CD4-positive, alpha-beta T cell treated with Interleukin-17A for 4 hours (primary cell): ENCODE measurements at regions not wholly inside any gene's neighbourhood (a gene's known extent, or its start where the extent isn't known, plus 50 kb on each side); places are given as distances from the start of the nearest gene placed in this dataset.

Experiments used
- DNase-seq: peaks from one replicate; pipeline ENCODE4 v3.0.0-alpha.2; 2020; ENCODE audit warnings: mixed read lengths

- no peak for DNase-seq
These were observed 595.0 kb upstream of the LRRC4C start for GRCh38 chr11:42054351-42054900.

- DNase-seq, result no peak
These were observed 596.2 kb upstream of the LRRC4C start for GRCh38 chr11:42055606-42056005.

GRCh38 chr11:42058794-42059193, 599.3 kb upstream of the LRRC4C start:
- DNase-seq, result no peak

DNA sequence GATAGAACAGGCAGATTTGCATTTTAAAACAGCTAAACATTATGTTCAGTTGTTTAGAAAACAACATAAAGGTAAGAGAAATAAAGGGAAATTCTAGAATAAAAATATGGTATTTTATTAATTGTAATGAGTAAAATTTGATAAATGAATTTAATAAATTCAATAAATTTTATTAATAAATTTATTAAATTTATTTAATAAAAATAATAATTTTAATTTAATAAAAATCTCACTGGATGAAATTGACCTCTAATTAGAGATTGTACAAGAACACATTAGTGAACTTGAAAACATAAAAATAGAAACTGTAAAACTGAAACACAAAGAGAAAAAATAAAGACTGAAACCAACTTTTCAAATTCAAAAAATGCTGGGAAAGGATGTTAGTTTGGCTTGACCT, 605.7 kb upstream of the LRRC4C start:
- no peak for DNase-seq

- DNase-seq, result no peak
These were observed 606.7 kb upstream of the LRRC4C start for GRCh38 chr11:42066113-42066512.

- DNase-seq, result no peak
These were observed 614.9 kb upstream of the LRRC4C start for GRCh38 chr11:42074306-42074705.

DNA sequence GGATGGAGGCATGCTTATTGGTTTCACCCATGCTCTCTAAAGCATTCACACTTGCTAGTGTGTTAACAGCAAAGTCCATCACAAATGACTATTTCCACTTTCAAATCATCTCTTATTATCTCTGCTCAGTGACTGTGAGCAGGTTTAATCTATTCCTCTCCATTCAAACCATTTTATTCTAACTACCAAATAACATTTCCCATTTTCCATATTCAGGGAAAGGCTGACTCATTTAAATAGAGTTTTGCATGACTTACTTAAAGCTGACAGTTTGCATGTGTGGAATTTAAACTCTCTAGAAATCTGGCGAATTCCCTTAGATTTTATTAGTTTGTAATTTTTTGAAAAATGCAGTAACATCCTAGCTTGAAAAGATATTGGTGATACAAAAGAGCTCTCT, 615.7 kb upstream of the LRRC4C start:
- DNase-seq, result no peak

DNA sequence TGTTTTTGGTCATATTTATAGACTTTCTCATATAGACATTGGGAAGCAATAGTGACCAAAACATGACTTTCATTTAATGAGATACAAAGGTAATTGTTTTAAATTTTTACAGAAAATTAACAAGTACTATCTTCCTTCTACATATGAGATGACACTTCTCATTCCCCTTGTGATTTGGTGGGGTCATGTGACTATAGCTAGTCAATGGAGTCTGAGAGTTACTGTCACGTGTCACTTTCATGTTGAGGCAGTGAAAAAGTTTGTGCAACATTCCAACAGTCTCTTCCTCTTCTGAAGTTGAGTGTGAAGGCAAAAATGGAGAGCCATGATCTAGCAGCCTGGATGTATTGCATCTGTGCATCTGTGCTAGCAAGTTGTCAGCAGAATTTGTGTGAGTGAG, 618.3 kb upstream of the LRRC4C start:
- DNase-seq, result no peak

DNA sequence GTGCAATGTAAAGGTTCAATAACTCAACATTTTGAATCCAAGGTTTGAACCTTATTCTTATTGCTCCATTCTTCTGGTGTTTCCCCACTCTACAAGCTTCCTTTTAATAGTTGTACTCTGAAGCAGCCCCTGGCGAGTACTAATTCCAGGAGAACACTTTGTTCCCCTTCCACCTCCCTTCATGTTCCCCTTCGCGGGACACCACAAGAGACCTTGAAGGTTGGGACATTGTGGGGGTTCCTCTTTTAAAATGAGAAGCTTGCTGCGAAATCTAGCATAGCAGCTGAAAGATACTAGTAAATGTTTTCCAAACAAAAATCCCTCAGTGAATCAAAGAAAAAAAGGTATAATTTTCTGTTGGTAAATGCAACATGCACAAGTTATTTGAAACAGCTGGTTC, 626.3 kb upstream of the LRRC4C start:
- no peak for DNase-seq

GRCh38 chr11:42093541-42093940, 634.1 kb upstream of the LRRC4C start:
- no peak for DNase-seq

GRCh38 chr11:42098075-42098474, 638.6 kb upstream of the LRRC4C start:
- no peak for DNase-seq

GRCh38 chr11:42112866-42113265, 653.4 kb upstream of the LRRC4C start:
- no peak for DNase-seq

DNA sequence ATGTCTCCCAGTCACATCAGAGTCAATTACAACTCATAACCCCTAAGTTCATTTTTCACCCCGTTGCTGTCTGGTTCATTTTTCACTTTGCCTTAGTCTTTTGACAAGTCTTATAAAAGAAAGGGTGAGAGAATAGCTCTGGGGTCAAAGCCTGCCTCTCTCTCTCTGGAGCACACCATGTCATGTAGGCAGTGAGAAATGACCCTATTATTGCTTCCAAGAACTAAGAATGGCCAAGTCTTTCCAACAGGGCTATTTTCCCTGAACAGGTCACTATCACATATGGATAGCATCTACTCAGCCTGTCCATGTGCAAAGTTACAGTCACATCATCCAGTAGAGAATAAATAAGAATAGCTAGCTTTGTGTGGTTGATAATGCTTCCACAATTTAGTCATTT, 655.5 kb upstream of the LRRC4C start:
- no peak for DNase-seq

GRCh38 chr11:42138454-42138853, 679.0 kb upstream of the LRRC4C start:
- DNase-seq, result no peak

DNA sequence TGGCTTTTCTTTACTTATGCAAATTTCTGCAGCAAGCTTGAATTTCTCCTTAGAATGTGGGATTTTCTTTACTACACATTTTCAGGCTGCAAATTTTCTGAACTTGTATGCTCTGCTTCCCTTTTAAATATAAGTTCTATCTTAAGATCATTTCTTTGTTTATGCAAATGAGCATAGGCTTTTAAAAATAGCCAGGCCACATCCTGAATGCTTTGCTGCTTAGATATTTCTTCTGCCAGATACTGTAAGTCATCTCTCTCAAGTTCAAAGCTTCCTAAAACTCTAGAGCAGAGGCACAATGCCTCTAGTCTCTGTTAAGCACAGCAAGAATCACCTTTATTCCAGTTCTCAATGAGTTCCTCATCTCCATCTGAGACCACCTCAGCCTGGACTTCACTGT, 685.9 kb upstream of the LRRC4C start:
- no peak for DNase-seq

GRCh38 chr11:42161886-42162285, 702.4 kb upstream of the LRRC4C start:
- no peak for DNase-seq

- no peak for DNase-seq
These were observed 709.7 kb upstream of the LRRC4C start for GRCh38 chr11:42169191-42169590.

GRCh38 chr11:42170601-42171000, 711.1 kb upstream of the LRRC4C start:
- DNase-seq, result no peak

DNA sequence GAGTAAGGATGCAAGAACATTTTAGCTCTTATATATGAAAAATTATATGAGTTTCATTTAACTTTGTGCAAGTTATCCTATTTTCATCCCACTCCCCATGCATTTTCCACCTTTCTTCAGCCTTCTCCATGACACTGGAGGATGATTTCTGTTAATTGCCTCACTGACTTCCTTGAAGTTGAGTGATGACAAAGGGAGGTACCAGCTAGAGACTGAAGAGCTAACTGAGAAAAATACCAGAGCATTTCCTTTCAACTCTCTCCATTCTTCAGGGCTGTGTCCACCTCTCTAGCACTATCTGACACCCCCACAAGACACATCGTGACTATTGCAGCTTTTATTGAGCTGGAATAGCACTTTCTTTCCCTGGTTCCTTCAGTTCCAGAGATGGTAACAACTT, 711.6 kb upstream of the LRRC4C start:
- no peak for DNase-seq

DNA sequence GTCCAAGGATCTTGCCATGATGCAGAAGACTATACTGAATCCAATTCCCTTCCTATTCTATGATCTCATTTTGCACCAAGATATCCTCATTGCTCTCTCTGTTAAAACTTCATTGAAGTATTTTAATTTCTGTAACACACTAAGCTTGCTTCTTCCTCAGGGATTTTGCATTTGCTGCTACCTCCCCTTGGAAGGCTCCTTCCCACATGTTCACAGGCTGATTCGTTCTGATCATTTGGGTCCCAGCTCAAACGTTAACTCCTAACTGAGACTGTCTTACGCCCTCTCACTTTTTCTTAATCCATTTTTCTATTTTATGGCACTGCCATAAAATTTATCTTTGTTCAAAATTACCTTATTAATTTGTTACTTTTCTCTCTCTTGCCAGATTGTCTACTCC, 713.0 kb upstream of the LRRC4C start:
- DNase-seq, result no peak

- no peak for DNase-seq
These were observed 715.8 kb upstream of the LRRC4C start for GRCh38 chr11:42175203-42175602.

GRCh38 chr11:42179216-42179615, 719.8 kb upstream of the LRRC4C start:
- no peak for DNase-seq

GRCh38 chr11:42195289-42196013, 736.0 kb upstream of the LRRC4C start:
- no peak for DNase-seq

- DNase-seq, result no peak
These were observed 740.9 kb upstream of the LRRC4C start for GRCh38 chr11:42200311-42200710.

- no peak for DNase-seq
These were observed 742.2 kb upstream of the LRRC4C start for GRCh38 chr11:42201603-42202148.
